ENCODE measurements at regions not wholly inside any gene's neighbourhood (a gene's known extent, or its start where the extent isn't known, plus 50 kb on each side); places are given as distances from the start of the nearest gene placed in this dataset.
"Not testable (repeated sequence)": the region's sequence is repeated elsewhere in the genome, so short reads cannot be mapped to it uniquely, and the experiment has no call there.

DNA sequence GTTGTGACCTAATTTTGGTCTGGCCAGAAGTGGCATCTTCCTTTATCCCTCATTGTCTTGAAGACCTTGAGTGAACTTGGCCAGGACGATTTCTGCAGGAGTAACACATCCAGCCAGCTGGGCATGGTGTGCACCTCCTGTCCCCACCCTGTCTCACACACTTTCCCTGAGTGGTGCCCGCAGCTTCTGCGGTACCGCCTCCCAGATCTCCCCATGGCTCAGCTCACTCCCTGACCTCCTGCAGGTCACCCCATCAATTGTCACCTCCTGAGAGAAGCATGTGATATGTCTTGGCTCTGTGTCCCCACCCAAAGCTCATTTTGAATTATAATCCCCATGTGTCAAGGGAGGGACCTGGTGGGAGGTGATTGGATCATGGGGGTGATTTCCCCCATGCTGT is 50.2 kb upstream of the TP53I11 start:
- 91 to 94% methylated on average over 4 of the region's 4 CpGs for WGBS, 2 donors
- Histone ChIP-seq H3K27ac (ENCODE audit: low read depth in 2 of 2, low read length in 1 of 2) (no peak overlapping the region), H3K4me3 (ENCODE audit: low read depth in 1 of 2, low read length in 2 of 2) (no peak overlapping the region), H3K4me1 (ENCODE audit: control insufficient read depth in 2 of 2, insufficient read depth in 2 of 2, low read length in 1 of 2) (no peaks in the 10 kb centered on the region), H3K27me3 (ENCODE audit: control insufficient read depth in 1 of 2, insufficient read depth in 2 of 2, low read length in 2 of 2) (no peaks in the 10 kb centered on the region), H3K36me3 (ENCODE audit: control insufficient read depth in 2 of 2, insufficient read depth in 2 of 2, low read length in 1 of 2) (no peaks in the 10 kb centered on the region), H3K9me3 (ENCODE audit: control insufficient read depth in 2 of 2, insufficient read depth in 1 of 2, low read depth in 1 of 2, low read length in 1 of 2) (no peaks in the 10 kb centered on the region)

DNA sequence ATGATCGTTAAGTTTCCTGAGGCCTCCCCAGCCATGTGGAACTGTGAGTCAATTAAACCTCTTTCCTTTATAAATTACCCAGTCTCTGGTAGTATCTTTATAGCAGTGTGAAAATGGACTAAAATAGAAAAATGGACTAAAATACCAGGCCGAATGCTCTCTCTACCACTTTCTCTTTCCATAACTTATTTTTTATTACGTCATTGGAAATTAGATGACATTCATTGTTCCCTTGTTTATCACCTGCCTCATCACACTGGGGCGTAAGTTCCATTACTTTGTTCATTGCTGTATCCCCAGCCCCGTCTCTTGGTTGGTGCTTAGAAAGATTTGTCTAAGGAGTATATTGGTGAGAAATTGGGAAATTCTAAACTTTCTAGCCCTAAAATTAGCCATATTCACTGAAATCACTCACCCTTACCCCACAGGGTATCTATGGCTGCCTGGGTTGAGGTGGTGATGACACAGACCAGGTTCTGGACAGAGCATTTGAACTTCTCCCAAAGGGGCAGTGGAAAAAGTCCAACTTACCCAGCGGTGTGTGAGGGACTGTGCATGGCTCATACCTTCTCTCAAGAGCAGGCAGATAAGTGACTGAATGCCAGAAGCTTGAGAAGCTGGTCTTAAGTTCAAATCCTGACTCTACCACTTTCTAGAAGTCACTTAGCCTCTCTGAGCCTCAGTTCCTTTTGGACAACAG is 50.9 kb upstream of the TP53I11 start:
- WGBS, 2 donors: 88 to 90% methylated on average over 6 of the region's 6 CpGs
- no peak overlapping the region for H3K4me3 ChIP-seq (ENCODE audit: low read depth in 1 of 2, low read length in 2 of 2)
- no peak overlapping the region for H3K27ac ChIP-seq (ENCODE audit: low read depth in 2 of 2, low read length in 1 of 2)
- no peaks in the 10 kb centered on the region for H3K36me3 ChIP-seq (ENCODE audit: control insufficient read depth in 2 of 2, insufficient read depth in 2 of 2, low read length in 1 of 2)
- H3K27me3 ChIP-seq (ENCODE audit: control insufficient read depth in 1 of 2, insufficient read depth in 2 of 2, low read length in 2 of 2): no peaks in the 10 kb centered on the region
- H3K9me3 ChIP-seq (ENCODE audit: control insufficient read depth in 2 of 2, insufficient read depth in 1 of 2, low read depth in 1 of 2, low read length in 1 of 2): no peaks in the 10 kb centered on the region
- no peaks in the 10 kb centered on the region for H3K4me1 ChIP-seq (ENCODE audit: control insufficient read depth in 2 of 2, insufficient read depth in 2 of 2, low read length in 1 of 2)

DNA sequence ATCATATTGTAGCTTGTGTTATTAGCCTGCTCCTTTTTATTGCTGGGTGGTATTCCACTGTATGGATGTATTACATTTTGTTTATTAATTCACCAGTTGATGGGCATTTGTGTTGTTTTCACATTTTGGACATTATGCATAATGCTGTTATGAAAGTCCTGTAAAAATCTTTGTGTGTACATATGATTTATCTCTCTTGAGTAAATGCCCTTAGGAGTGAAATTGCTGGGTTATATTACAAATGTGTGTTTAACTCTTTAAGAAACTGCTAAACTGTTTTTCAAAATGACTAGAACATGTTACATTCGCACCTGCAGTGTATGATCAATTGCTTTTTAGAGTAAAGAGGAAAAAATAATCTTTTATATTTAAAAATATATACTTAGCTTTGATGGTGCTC is 54.4 kb upstream of the TP53I11 start:
- Histone ChIP-seq H3K4me1 (ENCODE audit: control insufficient read depth in 2 of 2, insufficient read depth in 2 of 2, low read length in 1 of 2) (no peaks in the 10 kb centered on the region), H3K27me3 (ENCODE audit: control insufficient read depth in 1 of 2, insufficient read depth in 2 of 2, low read length in 2 of 2) (no peaks in the 10 kb centered on the region), H3K36me3 (ENCODE audit: control insufficient read depth in 2 of 2, insufficient read depth in 2 of 2, low read length in 1 of 2) (no peaks in the 10 kb centered on the region), H3K9me3 (ENCODE audit: control insufficient read depth in 2 of 2, insufficient read depth in 1 of 2, low read depth in 1 of 2, low read length in 1 of 2) (no peaks in the 10 kb centered on the region), H3K4me3 (ENCODE audit: low read depth in 1 of 2, low read length in 2 of 2) (no peak overlapping the region), H3K27ac (ENCODE audit: low read depth in 2 of 2, low read length in 1 of 2) (no peak overlapping the region)
- WGBS, 2 donors: 92 to 95% methylated on average over 1 of the region's 1 CpG

DNA sequence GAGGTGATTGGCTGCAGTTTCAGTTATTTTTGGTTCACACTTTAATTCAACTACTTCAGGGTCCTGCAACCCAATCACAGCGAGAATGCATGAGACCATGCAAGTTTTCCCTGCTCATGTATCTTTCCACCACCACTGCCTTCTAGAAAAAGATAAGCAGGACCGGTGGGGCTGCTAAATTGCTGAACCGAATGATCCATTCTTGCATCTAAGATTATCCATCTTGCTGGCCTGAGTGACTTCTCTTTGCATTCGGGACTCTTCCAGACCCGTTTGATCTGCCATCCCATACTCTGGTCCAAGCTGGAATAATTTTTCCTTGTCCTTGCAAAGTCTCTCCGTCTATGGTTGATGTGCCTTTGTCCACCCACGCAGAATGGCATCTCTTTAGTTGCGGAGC is 56.3 kb upstream of the TP53I11 start:
- WGBS, 2 donors: 76 to 80% methylated on average over 8 of the region's 8 CpGs
- no peaks in the 10 kb centered on the region for H3K27me3 ChIP-seq (ENCODE audit: control insufficient read depth in 1 of 2, insufficient read depth in 2 of 2, low read length in 2 of 2)
- H3K27ac ChIP-seq (ENCODE audit: low read depth in 2 of 2, low read length in 1 of 2): no peak overlapping the region
- no peaks in the 10 kb centered on the region for H3K36me3 ChIP-seq (ENCODE audit: control insufficient read depth in 2 of 2, insufficient read depth in 2 of 2, low read length in 1 of 2)
- H3K9me3 ChIP-seq (ENCODE audit: control insufficient read depth in 2 of 2, insufficient read depth in 1 of 2, low read depth in 1 of 2, low read length in 1 of 2): no peaks in the 10 kb centered on the region
- H3K4me3 ChIP-seq (ENCODE audit: low read depth in 1 of 2, low read length in 2 of 2): no peak overlapping the region
- no peaks in the 10 kb centered on the region for H3K4me1 ChIP-seq (ENCODE audit: control insufficient read depth in 2 of 2, insufficient read depth in 2 of 2, low read length in 1 of 2)

DNA sequence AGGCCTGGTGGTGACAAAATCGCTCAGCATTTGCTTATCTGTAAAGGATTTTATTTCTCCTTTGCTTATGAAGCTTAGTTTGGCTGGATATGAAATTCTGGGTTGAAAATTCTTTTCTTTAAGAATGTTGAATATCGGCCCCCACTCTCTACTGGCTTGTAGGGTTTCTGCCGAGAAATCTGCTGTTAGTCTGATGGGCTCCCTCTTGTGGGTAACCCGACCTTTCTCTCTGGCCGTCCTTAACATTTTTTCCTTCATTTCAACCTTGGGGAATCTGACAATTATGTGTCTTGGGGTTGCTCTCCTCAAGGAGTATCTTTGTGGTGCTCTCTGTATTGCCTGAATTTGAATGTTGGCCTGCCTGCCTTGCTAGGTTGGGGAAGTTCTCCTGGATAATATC is 65.3 kb upstream of the TP53I11 start:
- not testable (repeated sequence) for H3K4me3 ChIP-seq (ENCODE audit: low read depth in 1 of 2, low read length in 2 of 2); H3K27me3 ChIP-seq (ENCODE audit: control insufficient read depth in 1 of 2, insufficient read depth in 2 of 2, low read length in 2 of 2); H3K4me1 ChIP-seq (ENCODE audit: control insufficient read depth in 2 of 2, insufficient read depth in 2 of 2, low read length in 1 of 2); H3K9me3 ChIP-seq (ENCODE audit: control insufficient read depth in 2 of 2, insufficient read depth in 1 of 2, low read depth in 1 of 2, low read length in 1 of 2); H3K36me3 ChIP-seq (ENCODE audit: control insufficient read depth in 2 of 2, insufficient read depth in 2 of 2, low read length in 1 of 2); H3K27ac ChIP-seq (ENCODE audit: low read depth in 2 of 2, low read length in 1 of 2)
- WGBS, 2 donors: 69 to 80% methylated on average over 5 of the region's 5 CpGs

DNA sequence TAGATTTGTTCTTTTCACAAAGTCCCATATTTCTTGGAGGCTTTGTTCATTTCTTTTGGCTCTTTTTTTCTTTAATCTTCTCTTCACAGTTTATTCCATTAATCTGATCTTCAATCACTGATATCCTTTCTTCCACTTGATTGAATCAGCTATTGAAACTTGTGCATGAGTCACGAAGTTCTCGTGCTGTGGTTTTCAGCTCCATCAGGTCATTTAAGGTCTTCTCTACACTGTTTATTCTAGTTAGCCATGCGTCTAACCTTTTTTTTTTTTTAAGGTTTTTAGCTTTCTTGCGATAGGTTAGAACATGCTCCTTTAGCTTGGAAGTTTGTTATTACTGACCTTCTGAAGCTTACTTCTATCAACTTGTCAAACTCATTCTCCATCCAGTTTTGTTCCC is 65.8 kb upstream of the TP53I11 start:
- not testable (repeated sequence) for H3K36me3 ChIP-seq (ENCODE audit: control insufficient read depth in 2 of 2, insufficient read depth in 2 of 2, low read length in 1 of 2); H3K27me3 ChIP-seq (ENCODE audit: control insufficient read depth in 1 of 2, insufficient read depth in 2 of 2, low read length in 2 of 2); H3K27ac ChIP-seq (ENCODE audit: low read depth in 2 of 2, low read length in 1 of 2); H3K4me1 ChIP-seq (ENCODE audit: control insufficient read depth in 2 of 2, insufficient read depth in 2 of 2, low read length in 1 of 2); H3K9me3 ChIP-seq (ENCODE audit: control insufficient read depth in 2 of 2, insufficient read depth in 1 of 2, low read depth in 1 of 2, low read length in 1 of 2); H3K4me3 ChIP-seq (ENCODE audit: low read depth in 1 of 2, low read length in 2 of 2)
- 47 to 62% methylated on average over 4 of the region's 4 CpGs for WGBS, 2 donors

GRCh38 chr11:45017329-45017728 is 66.6 kb upstream of the TP53I11 start:
- Histone ChIP-seq H3K9me3 (ENCODE audit: control insufficient read depth in 2 of 2, insufficient read depth in 1 of 2, low read depth in 1 of 2, low read length in 1 of 2) (no peaks in the 10 kb centered on the region), H3K36me3 (ENCODE audit: control insufficient read depth in 2 of 2, insufficient read depth in 2 of 2, low read length in 1 of 2) (no peaks in the 10 kb centered on the region), H3K4me3 (ENCODE audit: low read depth in 1 of 2, low read length in 2 of 2) (no peak overlapping the region), H3K27me3 (ENCODE audit: control insufficient read depth in 1 of 2, insufficient read depth in 2 of 2, low read length in 2 of 2) (no peaks in the 10 kb centered on the region), H3K4me1 (ENCODE audit: control insufficient read depth in 2 of 2, insufficient read depth in 2 of 2, low read length in 1 of 2) (no peaks in the 10 kb centered on the region), H3K27ac (ENCODE audit: low read depth in 2 of 2, low read length in 1 of 2) (no peak overlapping the region)
- WGBS, 2 donors: 76 to 79% methylated on average over 6 of the region's 6 CpGs

- no peaks in the 10 kb centered on the region for H3K36me3 ChIP-seq (ENCODE audit: control insufficient read depth in 2 of 2, insufficient read depth in 2 of 2, low read length in 1 of 2)
- H3K27me3 ChIP-seq (ENCODE audit: control insufficient read depth in 1 of 2, insufficient read depth in 2 of 2, low read length in 2 of 2): no peaks in the 10 kb centered on the region
- no peaks in the 10 kb centered on the region for H3K4me1 ChIP-seq (ENCODE audit: control insufficient read depth in 2 of 2, insufficient read depth in 2 of 2, low read length in 1 of 2)
- no peak overlapping the region for H3K4me3 ChIP-seq (ENCODE audit: low read depth in 1 of 2, low read length in 2 of 2)
- no peaks in the 10 kb centered on the region for H3K9me3 ChIP-seq (ENCODE audit: control insufficient read depth in 2 of 2, insufficient read depth in 1 of 2, low read depth in 1 of 2, low read length in 1 of 2)
- H3K27ac ChIP-seq (ENCODE audit: low read depth in 2 of 2, low read length in 1 of 2): no peak overlapping the region
These were observed 70.3 kb upstream of the TP53I11 start for GRCh38 chr11:45021001-45021400.

DNA sequence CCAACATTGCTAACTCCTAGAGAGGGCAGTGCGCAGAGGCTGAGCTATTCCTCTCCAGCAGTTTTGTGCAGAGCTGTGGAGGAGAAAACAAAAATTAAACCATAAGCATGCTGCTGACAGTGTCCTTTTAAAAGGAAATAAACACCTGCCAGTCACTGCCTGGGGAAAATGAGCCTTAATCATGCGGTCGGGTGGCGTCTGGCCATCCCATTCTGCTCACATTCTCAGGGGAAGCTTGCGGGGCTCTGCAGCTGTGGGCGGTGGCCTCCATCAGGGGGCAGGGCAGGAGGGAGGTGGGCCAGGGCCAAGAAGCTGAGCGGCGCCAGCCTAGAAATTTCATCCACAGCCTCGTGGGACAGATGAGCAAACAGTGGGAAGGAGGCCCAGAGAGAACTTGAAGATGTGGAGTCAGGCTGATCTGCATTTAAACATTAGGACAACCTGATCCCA is 71.0 kb upstream of the TP53I11 start:
- Histone ChIP-seq H3K4me1 (ENCODE audit: control insufficient read depth in 2 of 2, insufficient read depth in 2 of 2, low read length in 1 of 2) (peaks cover 0 to 2% of the 10 kb centered on the region in 2 donors), H3K4me3 (ENCODE audit: low read depth in 1 of 2, low read length in 2 of 2) (no peak overlapping the region), H3K27me3 (ENCODE audit: control insufficient read depth in 1 of 2, insufficient read depth in 2 of 2, low read length in 2 of 2) (no peaks in the 10 kb centered on the region), H3K27ac (ENCODE audit: low read depth in 2 of 2, low read length in 1 of 2) (peak overlapping the region in 1 of 2 donors; percentile 50), H3K36me3 (ENCODE audit: control insufficient read depth in 2 of 2, insufficient read depth in 2 of 2, low read length in 1 of 2) (no peaks in the 10 kb centered on the region), H3K9me3 (ENCODE audit: control insufficient read depth in 2 of 2, insufficient read depth in 1 of 2, low read depth in 1 of 2, low read length in 1 of 2) (no peaks in the 10 kb centered on the region)
- 16 to 26% methylated on average over 9 of the region's 9 CpGs for WGBS, 2 donors

- Histone ChIP-seq H3K9me3 (ENCODE audit: control insufficient read depth in 2 of 2, insufficient read depth in 1 of 2, low read depth in 1 of 2, low read length in 1 of 2) (no peaks in the 10 kb centered on the region), H3K36me3 (ENCODE audit: control insufficient read depth in 2 of 2, insufficient read depth in 2 of 2, low read length in 1 of 2) (no peaks in the 10 kb centered on the region), H3K4me1 (ENCODE audit: control insufficient read depth in 2 of 2, insufficient read depth in 2 of 2, low read length in 1 of 2) (peaks cover 0 to 2% of the 10 kb centered on the region in 2 donors), H3K4me3 (ENCODE audit: low read depth in 1 of 2, low read length in 2 of 2) (no peak overlapping the region), H3K27me3 (ENCODE audit: control insufficient read depth in 1 of 2, insufficient read depth in 2 of 2, low read length in 2 of 2) (no peaks in the 10 kb centered on the region), H3K27ac (ENCODE audit: low read depth in 2 of 2, low read length in 1 of 2) (peak overlapping the region in 1 of 2 donors; percentile 16)
- 69 to 81% methylated on average over 9 of the region's 9 CpGs for WGBS, 2 donors
These were observed 71.8 kb upstream of the TP53I11 start for GRCh38 chr11:45022294-45023064.
